ENCODE measurements at regions not wholly inside any gene's neighbourhood (a gene's known extent, or its start where the extent isn't known, plus 50 kb on each side); places are given as distances from the start of the nearest gene placed in this dataset.

GRCh38 chr16:8493972-8494371 lies 96.3 kb downstream of the TMEM114 start:
- DNase-seq (ENCODE audit: insufficient read length, low spot score) = no peak
- TF ChIP-seq POLR2A (IDR thresholded peaks at IDR 0.05; ENCODE audit: low read depth, low read length) = no peak
- TF ChIP-seq TAF1 (IDR thresholded peaks at IDR 0.05; ENCODE audit: low read depth, low read length) = no peak
- TF ChIP-seq SPI1 (IDR thresholded peaks at IDR 0.05; ENCODE audit: low read depth, low read length) = no peak
- FAIRE-seq = no peak

- FAIRE-seq (no peak), DNase-seq (ENCODE audit: insufficient read length, low spot score) (no peak)
- TF ChIP-seq POLR2A (IDR thresholded peaks at IDR 0.05; ENCODE audit: low read depth, low read length) (no peak), SPI1 (IDR thresholded peaks at IDR 0.05; ENCODE audit: low read depth, low read length) (no peak), POU2F2 (IDR thresholded peaks at IDR 0.05; ENCODE audit: low read depth, low read length) (no peak), TAF1 (IDR thresholded peaks at IDR 0.05; ENCODE audit: low read depth, low read length) (no peak), PAX5 (IDR thresholded peaks at IDR 0.05; ENCODE audit: insufficient read depth, low read length, severe bottlenecking) (no peak), POLR2AphosphoS5 (IDR thresholded peaks at IDR 0.05; ENCODE audit: low read depth, low read length) (no peak)
Measured at GRCh38 chr16:8492690-8493089, 97.6 kb downstream of the TMEM114 start.

GRCh38 chr16:8489580-8489979 lies 100.7 kb downstream of the TMEM114 start:
- TF ChIP-seq TAF1 (IDR thresholded peaks at IDR 0.05; ENCODE audit: low read depth, low read length) (no peak), POU2F2 (IDR thresholded peaks at IDR 0.05; ENCODE audit: low read depth, low read length) (no peak), POLR2AphosphoS5 (IDR thresholded peaks at IDR 0.05; ENCODE audit: low read depth, low read length) (no peak), SPI1 (IDR thresholded peaks at IDR 0.05; ENCODE audit: low read depth, low read length) (no peak), PAX5 (IDR thresholded peaks at IDR 0.05; ENCODE audit: insufficient read depth, low read length, severe bottlenecking) (no peak), POLR2A (IDR thresholded peaks at IDR 0.05; ENCODE audit: low read depth, low read length) (no peak)

GRCh38 chr16:8486985-8487384 lies 103.3 kb downstream of the TMEM114 start:
- no peak for TF ChIP-seq POLR2AphosphoS5 (IDR thresholded peaks at IDR 0.05; ENCODE audit: low read depth, low read length)
- TF ChIP-seq SPI1 (IDR thresholded peaks at IDR 0.05; ENCODE audit: low read depth, low read length) = no peak
- no peak for TF ChIP-seq PAX5 (IDR thresholded peaks at IDR 0.05; ENCODE audit: insufficient read depth, low read length, severe bottlenecking)
- no peak for TF ChIP-seq TAF1 (IDR thresholded peaks at IDR 0.05; ENCODE audit: low read depth, low read length)
- no peak for TF ChIP-seq POU2F2 (IDR thresholded peaks at IDR 0.05; ENCODE audit: low read depth, low read length)
- no peak for TF ChIP-seq POLR2A (IDR thresholded peaks at IDR 0.05; ENCODE audit: low read depth, low read length)
- FAIRE-seq (no peak), DNase-seq (ENCODE audit: insufficient read length, low spot score) (no peak)

More at GRCh38 chr16:8489580-8489979, 100.7 kb downstream of the TMEM114 start:
- DNase-seq (ENCODE audit: insufficient read length, low spot score) = no peak
- FAIRE-seq = no peak

- no peak for TF ChIP-seq POLR2AphosphoS5 (IDR thresholded peaks at IDR 0.05; ENCODE audit: low read depth, low read length)
- TF ChIP-seq SPI1 (IDR thresholded peaks at IDR 0.05; ENCODE audit: low read depth, low read length) = no peak
- no peak for TF ChIP-seq POLR2A (IDR thresholded peaks at IDR 0.05; ENCODE audit: low read depth, low read length)
- no peak for TF ChIP-seq POU2F2 (IDR thresholded peaks at IDR 0.05; ENCODE audit: low read depth, low read length)
- no peak for TF ChIP-seq TAF1 (IDR thresholded peaks at IDR 0.05; ENCODE audit: low read depth, low read length)
- TF ChIP-seq PAX5 (IDR thresholded peaks at IDR 0.05; ENCODE audit: insufficient read depth, low read length, severe bottlenecking) = no peak
- DNase-seq (ENCODE audit: insufficient read length, low spot score) (no peak), FAIRE-seq (no peak)
Measured at GRCh38 chr16:8483396-8483795, 106.9 kb downstream of the TMEM114 start.

- no peak for TF ChIP-seq PAX5 (IDR thresholded peaks at IDR 0.05; ENCODE audit: insufficient read depth, low read length, severe bottlenecking)
- TF ChIP-seq POU2F2 (IDR thresholded peaks at IDR 0.05; ENCODE audit: low read depth, low read length) = no peak
- no peak for TF ChIP-seq SPI1 (IDR thresholded peaks at IDR 0.05; ENCODE audit: low read depth, low read length)
- no peak for TF ChIP-seq POLR2A (IDR thresholded peaks at IDR 0.05; ENCODE audit: low read depth, low read length)
- no peak for TF ChIP-seq POLR2AphosphoS5 (IDR thresholded peaks at IDR 0.05; ENCODE audit: low read depth, low read length)
- TF ChIP-seq TAF1 (IDR thresholded peaks at IDR 0.05; ENCODE audit: low read depth, low read length) = no peak
- DNase-seq (ENCODE audit: insufficient read length, low spot score) (no peak), FAIRE-seq (no peak)
Measured at GRCh38 chr16:8481810-8482209, 108.5 kb downstream of the TMEM114 start.

- DNase-seq (ENCODE audit: insufficient read length, low spot score) (no peak), FAIRE-seq (no peak)
Measured at GRCh38 chr16:8476824-8477223, 113.5 kb downstream of the TMEM114 start.

GRCh38 chr16:8474587-8474986 lies 115.7 kb downstream of the TMEM114 start:
- FAIRE-seq (no peak), DNase-seq (ENCODE audit: insufficient read length, low spot score) (no peak)
- no peak for TF ChIP-seq POLR2A (IDR thresholded peaks at IDR 0.05; ENCODE audit: low read depth, low read length)
- TF ChIP-seq TAF1 (IDR thresholded peaks at IDR 0.05; ENCODE audit: low read depth, low read length) = no peak
- no peak for TF ChIP-seq SPI1 (IDR thresholded peaks at IDR 0.05; ENCODE audit: low read depth, low read length)
- no peak for TF ChIP-seq PAX5 (IDR thresholded peaks at IDR 0.05; ENCODE audit: insufficient read depth, low read length, severe bottlenecking)

More at GRCh38 chr16:8476824-8477223, 113.5 kb downstream of the TMEM114 start:
- TF ChIP-seq SPI1 (IDR thresholded peaks at IDR 0.05; ENCODE audit: low read depth, low read length) (peak; percentile 69), PAX5 (IDR thresholded peaks at IDR 0.05; ENCODE audit: insufficient read depth, low read length, severe bottlenecking) (no peak)

- FAIRE-seq (no peak), DNase-seq (ENCODE audit: insufficient read length, low spot score) (no peak)
- TF ChIP-seq POLR2AphosphoS5 (IDR thresholded peaks at IDR 0.05; ENCODE audit: low read depth, low read length) = no peak
- no peak for TF ChIP-seq POLR2A (IDR thresholded peaks at IDR 0.05; ENCODE audit: low read depth, low read length)
- no peak for TF ChIP-seq PAX5 (IDR thresholded peaks at IDR 0.05; ENCODE audit: insufficient read depth, low read length, severe bottlenecking)
- TF ChIP-seq SPI1 (IDR thresholded peaks at IDR 0.05; ENCODE audit: low read depth, low read length) = no peak
- TF ChIP-seq POU2F2 (IDR thresholded peaks at IDR 0.05; ENCODE audit: low read depth, low read length) = no peak
- no peak for TF ChIP-seq TAF1 (IDR thresholded peaks at IDR 0.05; ENCODE audit: low read depth, low read length)
Measured at GRCh38 chr16:8469102-8469778, 121.1 kb downstream of the TMEM114 start.

GRCh38 chr16:8464979-8465378 lies 125.3 kb downstream of the TMEM114 start:
- FAIRE-seq = no peak
- TF ChIP-seq PAX5 (IDR thresholded peaks at IDR 0.05; ENCODE audit: insufficient read depth, low read length, severe bottlenecking) (no peak), POU2F2 (IDR thresholded peaks at IDR 0.05; ENCODE audit: low read depth, low read length) (no peak), TAF1 (IDR thresholded peaks at IDR 0.05; ENCODE audit: low read depth, low read length) (no peak), POLR2A (IDR thresholded peaks at IDR 0.05; ENCODE audit: low read depth, low read length) (no peak), SPI1 (IDR thresholded peaks at IDR 0.05; ENCODE audit: low read depth, low read length) (no peak), POLR2AphosphoS5 (IDR thresholded peaks at IDR 0.05; ENCODE audit: low read depth, low read length) (no peak)
- no peak for DNase-seq (ENCODE audit: insufficient read length, low spot score)

Data from GM12891 (cell line).